ENCODE measurements at regions not wholly inside any gene's neighbourhood (a gene's known extent, or its start where the extent isn't known, plus 50 kb on each side); places are given as distances from the start of the nearest gene placed in this dataset.

DNA sequence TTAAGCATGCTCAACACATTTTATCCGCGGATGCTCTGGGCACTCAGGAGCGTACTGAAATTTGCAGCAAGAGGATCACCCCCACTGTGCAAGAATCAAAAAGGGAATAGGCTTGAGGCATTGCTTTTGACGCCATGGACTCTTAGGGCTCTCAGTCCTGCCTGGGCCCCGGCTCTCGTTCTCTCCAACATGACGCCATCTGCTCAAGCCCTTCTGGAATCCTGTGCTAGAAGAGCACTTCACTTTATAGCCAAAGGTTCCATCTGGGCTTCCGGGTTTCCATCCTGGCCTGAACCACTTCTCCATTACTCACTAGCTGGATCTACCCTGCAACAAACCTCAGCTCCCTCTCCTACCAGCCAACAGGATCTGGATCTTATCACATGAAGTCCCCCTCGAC, 105.3 kb downstream of the FOXF2 start:
- no peak overlapping the region for H2BK5ac ChIP-seq (ENCODE audit: insufficient read length, low read length)
- no peak overlapping the region for H3T11ph ChIP-seq (ENCODE audit: low read length)
- H3K4me1 Mint-ChIP-seq, result peaks cover 15 to 18% of the 10 kb centered on the region in 2 experiments
- no peak overlapping the region for H3K27ac ChIP-seq (ENCODE audit: insufficient read length, low read depth, low read length)
- no peaks in the 10 kb centered on the region for H3K4me1 ChIP-seq (ENCODE audit: insufficient read depth, low read length)
- H4K5ac ChIP-seq (ENCODE audit: insufficient read length, low read depth, low read length), result no peak overlapping the region
- no peak overlapping the region for H2BK12ac ChIP-seq (ENCODE audit: insufficient read length, low read depth, low read length)
- H3K23ac ChIP-seq (ENCODE audit: insufficient read length, low read depth, low read length), result no peak overlapping the region
- peaks cover 15% of the 10 kb centered on the region for H3K27me3 Mint-ChIP-seq (ENCODE audit: low read depth)
- no peak overlapping the region for H2BK15ac ChIP-seq (ENCODE audit: low read depth, low read length)
- H2AFZ ChIP-seq (ENCODE audit: low read length), result no peak overlapping the region
- no peaks in the 10 kb centered on the region for H3K9me3 ChIP-seq (ENCODE audit: control insufficient read depth, low read depth, low read length)
- H3K79me1 ChIP-seq (ENCODE audit: insufficient read depth, low read depth, low read length, poor library complexity, severe bottlenecking), result no peaks in the 10 kb centered on the region
- no peak overlapping the region for H4K91ac ChIP-seq (ENCODE audit: insufficient read length, low read depth, low read length)
- H3K36me3 Mint-ChIP-seq (ENCODE audit: insufficient read depth in 1 of 3, low read depth in 3 of 3), result peaks cover 5 to 15% (median 11%) of the 10 kb centered on the region in 3 experiments; a peak in 5 of 7 replicates
- no peak overlapping the region for H3K18ac ChIP-seq (ENCODE audit: insufficient read length, low read depth, low read length)
- H4K20me1 ChIP-seq (ENCODE audit: control insufficient read depth, insufficient read depth, insufficient read length), result no peaks in the 10 kb centered on the region
- no CpG with 5 or more reads among the region's 9 CpGs for WGBS (ENCODE audit: extremely low coverage, insufficient read length, low lambda C conversion rate)
- H3K23me2 ChIP-seq (ENCODE audit: insufficient read length, low read depth, low read length, poor library complexity, severe bottlenecking), result no peaks in the 10 kb centered on the region
- H3K4me3 Mint-ChIP-seq, result no peak overlapping the region
- H2AK5ac ChIP-seq (ENCODE audit: insufficient read length, low read length), result no peak overlapping the region
- H4K8ac ChIP-seq (replicated peaks; ENCODE audit: insufficient read length, low read depth, low read length), result no peak overlapping the region
- H3K4me2 ChIP-seq (ENCODE audit: insufficient read depth, insufficient read length, low read length), result no peak overlapping the region
- H2BK20ac ChIP-seq (ENCODE audit: low read depth, low read length, poor library complexity, severe bottlenecking), result no peak overlapping the region
- DNase-seq, result no peak
- H3K14ac ChIP-seq (ENCODE audit: insufficient read depth, low read length), result no peak overlapping the region
- H3K27ac Mint-ChIP-seq, result no peak overlapping the region
- no peaks in the 10 kb centered on the region for H3K79me2 ChIP-seq (ENCODE audit: insufficient read depth, low read length)
- H2BK120ac ChIP-seq (ENCODE audit: low read depth, low read length, poor library complexity, severe bottlenecking), result no peak overlapping the region
- TF ChIP-seq, protein P1, sequence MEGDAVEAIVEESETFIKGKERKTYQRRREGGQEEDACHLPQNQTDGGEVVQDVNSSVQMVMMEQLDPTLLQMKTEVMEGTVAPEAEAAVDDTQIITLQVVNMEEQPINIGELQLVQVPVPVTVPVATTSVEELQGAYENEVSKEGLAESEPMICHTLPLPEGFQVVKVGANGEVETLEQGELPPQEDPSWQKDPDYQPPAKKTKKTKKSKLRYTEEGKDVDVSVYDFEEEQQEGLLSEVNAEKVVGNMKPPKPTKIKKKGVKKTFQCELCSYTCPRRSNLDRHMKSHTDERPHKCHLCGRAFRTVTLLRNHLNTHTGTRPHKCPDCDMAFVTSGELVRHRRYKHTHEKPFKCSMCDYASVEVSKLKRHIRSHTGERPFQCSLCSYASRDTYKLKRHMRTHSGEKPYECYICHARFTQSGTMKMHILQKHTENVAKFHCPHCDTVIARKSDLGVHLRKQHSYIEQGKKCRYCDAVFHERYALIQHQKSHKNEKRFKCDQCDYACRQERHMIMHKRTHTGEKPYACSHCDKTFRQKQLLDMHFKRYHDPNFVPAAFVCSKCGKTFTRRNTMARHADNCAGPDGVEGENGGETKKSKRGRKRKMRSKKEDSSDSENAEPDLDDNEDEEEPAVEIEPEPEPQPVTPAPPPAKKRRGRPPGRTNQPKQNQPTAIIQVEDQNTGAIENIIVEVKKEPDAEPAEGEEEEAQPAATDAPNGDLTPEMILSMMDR (conservative IDR thresholded peaks at IDR 0.05), result no peak
- H3K56ac ChIP-seq (ENCODE audit: insufficient read length, low read depth, low read length), result no peak overlapping the region
- no peaks in the 10 kb centered on the region for H3K27me3 ChIP-seq (ENCODE audit: insufficient read depth, low read length)
- no peak overlapping the region for H3K4ac ChIP-seq (ENCODE audit: low read depth, low read length)
- peaks cover 14 to 17% of the 10 kb centered on the region in 2 experiments for H3K9me3 Mint-ChIP-seq
- H3K9ac ChIP-seq (ENCODE audit: extremely low read depth, insufficient read length, low read length), result no peak overlapping the region

Measured in H9 (cell line).